DMS153 (cell line): ENCODE measurements at regions not wholly inside any gene's neighbourhood (a gene's known extent, or its start where the extent isn't known, plus 50 kb on each side); places are given as distances from the start of the nearest gene placed in this dataset.

ENCODE experiments used
- DNase-seq: peaks from one replicate; lab custom pipeline; 2025; lab: John Stamatoyannopoulos, UW

DNA sequence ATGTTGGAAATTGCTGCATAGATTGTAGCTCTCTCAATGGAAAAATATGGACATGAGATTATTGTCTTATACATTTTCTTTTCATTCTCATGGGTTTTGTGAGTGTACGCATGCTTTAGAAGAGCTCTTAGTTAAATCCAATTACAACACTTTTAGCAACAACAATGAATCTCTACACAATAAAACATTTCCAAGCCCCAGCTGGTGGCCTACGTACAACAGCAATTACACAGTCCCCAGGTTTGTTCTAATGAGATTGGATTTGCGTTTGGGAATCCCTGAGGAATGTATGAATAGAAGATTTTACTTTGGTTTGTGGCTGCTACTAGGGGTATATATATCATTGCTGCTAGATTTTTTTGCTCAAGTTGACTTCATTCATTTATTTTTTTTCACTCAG, 98.6 kb downstream of the FHDC1 start:
- no peak for DNase-seq

- no peak for DNase-seq
These were observed 100.9 kb downstream of the FHDC1 start for GRCh38 chr4:153036931-153037482.

- DNase-seq: peak; percentile 97
These were observed 102.6 kb downstream of the FHDC1 start for GRCh38 chr4:153038623-153039311.

- no peak for DNase-seq
These were observed 103.5 kb downstream of the FHDC1 start for GRCh38 chr4:153039542-153040185.

DNA sequence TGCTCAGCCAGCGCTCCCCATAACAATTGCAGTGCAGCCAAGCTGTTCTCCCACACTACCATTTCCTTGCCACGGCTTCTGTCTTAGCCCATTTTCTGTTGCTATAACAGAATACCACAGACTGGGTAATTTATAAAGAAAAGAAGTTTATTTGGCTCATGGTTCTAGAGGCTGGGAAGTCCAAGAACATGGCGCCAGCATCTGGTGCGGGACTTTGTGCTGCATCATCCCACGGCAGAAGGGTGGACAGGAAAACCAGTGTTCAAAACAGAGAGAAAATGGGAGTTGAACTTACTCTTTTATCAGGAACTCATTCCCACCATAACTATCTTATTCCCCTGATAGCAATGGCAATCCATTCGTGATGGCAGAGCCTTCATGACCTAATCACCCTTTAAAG, 104.6 kb downstream of the FHDC1 start:
- DNase-seq: no peak

GRCh38 chr4:153044036-153044435, 107.9 kb downstream of the FHDC1 start:
- DNase-seq: no peak

DNA sequence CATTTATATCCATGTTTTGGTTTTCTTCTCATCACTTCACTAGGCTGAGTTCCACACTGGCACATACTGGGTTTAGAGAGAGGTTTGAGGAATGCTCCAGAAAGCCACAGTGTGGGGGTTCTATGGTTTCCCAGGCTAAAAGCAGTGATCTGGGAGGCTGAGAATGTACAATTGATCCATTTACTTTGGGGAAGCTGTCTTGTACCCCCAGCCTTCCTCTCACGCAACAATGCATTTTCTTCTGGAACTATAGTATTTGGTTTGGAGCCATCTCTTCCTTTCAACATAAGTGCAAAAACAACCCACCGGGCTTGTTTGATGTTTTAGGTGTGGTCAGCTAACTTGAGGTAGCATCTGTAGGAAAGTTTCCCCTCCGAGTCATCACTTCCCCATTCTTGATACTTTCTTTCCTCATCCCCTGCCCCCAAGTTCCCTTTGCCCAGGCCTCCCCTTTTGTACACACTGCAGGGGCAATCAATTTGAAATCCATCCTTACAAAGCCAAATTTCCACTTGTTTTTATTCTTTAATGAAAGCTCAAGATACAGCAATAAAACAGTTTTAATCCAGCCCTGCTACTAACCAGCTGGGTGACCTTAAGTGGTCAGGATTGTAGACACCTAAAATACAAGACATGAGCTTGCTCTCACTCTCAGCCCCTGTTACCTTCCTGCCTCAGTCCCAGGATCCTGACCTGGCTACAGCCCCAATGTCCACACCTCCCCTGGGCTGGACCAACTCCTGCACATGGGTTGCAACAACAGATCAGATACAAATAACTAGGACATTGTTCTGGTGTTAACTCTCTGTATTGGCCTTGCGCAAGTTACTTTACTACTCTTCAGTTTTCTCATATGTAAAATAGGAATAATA, 109.2 kb downstream of the FHDC1 start:
- DNase-seq: no peak

DNA sequence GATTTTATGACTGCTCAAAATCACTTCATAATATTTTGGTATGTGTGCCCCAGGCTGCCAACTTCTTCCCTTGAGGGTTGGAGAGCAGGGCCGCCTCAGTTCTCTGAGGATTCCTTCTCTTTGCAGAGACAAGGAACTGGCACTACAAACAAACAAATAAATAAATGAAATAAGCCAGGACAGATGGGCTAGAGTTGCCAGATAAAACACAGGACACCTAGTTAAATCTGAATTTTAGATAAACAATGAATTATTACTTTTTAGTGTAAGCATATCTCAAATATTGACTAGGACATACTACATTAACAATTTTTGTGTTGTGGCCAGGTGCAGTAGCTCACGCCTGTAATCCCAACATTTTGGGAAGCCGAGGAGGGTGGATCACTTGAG, 122.5 kb downstream of the FHDC1 start:
- DNase-seq: no peak

DNA sequence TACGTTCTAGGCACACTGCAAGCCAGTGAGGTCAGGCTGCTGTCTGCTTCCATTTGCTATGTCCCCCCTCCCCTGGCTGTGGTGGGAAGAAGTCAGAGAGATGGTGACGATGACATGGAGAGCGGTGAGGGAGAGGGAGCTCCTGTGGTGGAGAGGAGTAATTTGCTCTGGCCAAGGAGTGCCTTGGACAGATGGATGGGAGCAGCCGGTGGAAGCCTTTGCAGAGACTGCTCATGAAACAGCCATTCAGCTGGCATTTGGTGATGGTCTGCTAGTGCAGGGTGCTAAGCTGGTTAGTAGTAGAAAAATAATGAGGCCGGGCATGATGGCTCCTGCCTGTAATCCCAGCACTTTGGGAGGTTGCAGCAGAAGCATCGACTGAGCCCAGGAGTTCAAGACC, 124.1 kb downstream of the FHDC1 start:
- DNase-seq: no peak

GRCh38 chr4:153061971-153062370, 125.8 kb downstream of the FHDC1 start:
- no peak for DNase-seq

GRCh38 chr4:153062652-153063168, 126.6 kb downstream of the FHDC1 start:
- DNase-seq: no peak

GRCh38 chr4:153063490-153063889, 127.4 kb downstream of the FHDC1 start:
- no peak for DNase-seq

DNA sequence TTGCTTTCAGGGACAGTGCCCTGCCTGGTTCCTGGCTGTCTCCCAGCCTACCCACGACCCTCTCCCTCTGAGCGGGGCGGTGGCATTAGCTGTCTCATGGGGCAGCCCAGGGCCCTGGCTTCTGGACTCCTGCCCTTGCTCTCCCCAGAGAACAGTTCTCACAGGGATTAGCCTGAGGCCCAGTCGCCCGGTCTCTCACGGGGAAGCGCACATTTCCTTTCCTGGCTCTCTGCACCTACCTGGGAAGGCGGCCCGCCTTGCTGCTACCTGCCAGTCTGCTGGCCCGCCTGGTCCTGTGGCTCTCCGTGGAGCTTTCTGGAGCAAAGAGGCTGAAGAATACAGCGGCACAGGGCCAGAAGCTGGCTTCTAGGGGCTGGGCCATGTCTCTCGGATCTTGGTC, 128.4 kb downstream of the FHDC1 start:
- no peak for DNase-seq

DNA sequence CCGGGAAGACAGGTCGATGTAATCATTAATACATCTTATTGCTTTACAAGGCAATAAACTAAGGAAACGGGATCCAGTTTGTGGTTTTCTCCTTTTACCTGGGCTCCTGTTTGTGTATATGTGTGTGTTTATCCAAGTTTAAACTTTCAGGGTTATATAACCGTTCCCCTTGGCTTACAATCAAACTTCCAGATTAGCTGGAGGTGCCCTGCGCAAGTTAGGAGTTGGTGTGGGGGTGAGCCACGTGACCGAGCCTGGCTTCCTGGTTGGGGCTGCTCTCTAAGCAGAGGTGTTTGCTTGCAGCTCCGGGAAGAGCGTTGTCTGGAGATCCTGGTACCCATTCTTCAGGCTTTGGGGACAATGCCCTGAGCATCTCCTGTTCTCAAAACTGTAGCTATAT, 129.2 kb downstream of the FHDC1 start:
- DNase-seq: no peak

DNA sequence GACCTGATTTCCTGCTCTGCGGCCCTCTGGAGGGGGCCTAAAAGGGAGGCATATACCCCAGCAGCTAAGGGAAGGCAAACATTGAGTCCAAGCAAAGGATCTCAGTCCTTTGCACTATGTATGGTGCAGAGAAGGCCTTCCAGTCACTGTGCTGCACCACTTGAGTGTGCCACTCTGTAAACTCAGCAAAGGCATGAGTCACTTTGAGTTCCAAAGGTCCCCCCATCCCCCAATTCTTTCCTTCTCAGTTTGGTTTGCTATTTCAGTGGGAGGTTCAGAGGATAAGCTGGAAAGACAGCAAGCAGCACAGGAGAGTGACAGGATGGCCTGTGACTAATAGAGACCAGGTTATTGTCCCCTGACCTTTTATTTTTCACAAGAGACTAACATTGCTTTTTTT, 131.3 kb downstream of the FHDC1 start:
- no peak for DNase-seq

DNA sequence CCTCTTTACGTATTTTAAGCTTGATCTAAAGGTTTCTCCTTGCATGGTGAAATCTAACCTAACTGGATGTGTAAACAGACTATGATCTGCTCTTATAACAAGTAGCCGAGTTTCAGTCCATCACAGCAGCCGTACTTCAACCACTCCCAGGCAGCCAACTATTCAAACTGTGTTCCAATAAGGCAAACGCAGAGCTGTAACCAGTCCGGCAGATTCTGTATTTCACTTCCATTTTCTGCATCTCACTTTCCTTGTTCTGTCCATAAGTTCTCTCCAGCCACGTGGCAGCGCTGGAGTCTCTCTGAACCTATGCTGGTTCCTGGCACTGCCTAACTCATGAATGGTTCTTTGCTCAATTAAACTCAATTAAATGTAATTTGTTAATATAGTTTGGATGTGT, 132.6 kb downstream of the FHDC1 start:
- DNase-seq: no peak

DNA sequence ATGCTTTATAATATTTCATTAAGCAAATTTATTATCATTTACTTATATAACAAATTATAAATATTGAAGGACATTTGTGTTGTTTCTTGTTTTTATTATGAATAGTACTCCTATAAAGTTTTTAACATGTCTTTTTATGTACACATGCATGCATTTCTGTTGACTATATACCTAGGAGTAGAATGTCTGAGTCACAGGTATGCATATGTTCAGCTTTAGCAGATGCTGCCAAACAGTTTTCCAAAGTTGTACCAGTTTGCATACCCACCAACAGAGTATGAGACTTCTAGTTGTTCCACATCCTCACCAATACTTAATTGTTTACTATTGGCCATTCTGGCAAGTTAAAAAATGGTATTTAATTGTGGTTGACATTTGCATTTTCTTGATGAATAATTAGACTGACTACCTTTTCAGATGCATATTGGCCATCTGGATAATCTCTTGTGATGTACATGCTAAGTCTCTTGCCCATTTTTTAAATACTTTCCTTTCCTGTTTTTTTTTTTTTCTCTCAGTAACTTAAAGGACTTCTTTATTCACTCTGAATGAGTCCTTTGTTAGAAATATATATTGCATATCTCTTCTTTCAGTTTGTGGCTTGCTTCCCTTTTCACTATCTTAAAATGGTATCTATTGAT, 132.2 kb upstream of the TRIM2 start:
- no peak for DNase-seq

DNA sequence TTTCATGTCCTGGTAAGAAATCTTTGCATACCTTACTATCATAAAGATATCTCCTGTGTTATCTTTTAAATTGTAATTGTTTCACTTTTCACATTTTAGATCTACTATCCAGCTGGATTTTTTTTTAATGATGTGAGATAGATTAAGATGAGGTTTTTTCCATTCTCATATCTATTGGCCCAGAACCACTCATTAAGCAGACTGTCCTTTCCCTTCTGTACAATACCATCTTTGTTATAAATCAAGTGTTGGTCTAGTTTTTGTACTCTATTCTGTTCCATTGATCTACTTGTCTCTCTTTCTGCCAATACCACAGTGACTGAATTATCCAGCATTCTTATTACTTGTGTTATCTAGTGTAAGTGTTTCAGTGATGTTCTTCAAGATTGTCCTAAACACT, 131.6 kb upstream of the TRIM2 start:
- no peak for DNase-seq

DNA sequence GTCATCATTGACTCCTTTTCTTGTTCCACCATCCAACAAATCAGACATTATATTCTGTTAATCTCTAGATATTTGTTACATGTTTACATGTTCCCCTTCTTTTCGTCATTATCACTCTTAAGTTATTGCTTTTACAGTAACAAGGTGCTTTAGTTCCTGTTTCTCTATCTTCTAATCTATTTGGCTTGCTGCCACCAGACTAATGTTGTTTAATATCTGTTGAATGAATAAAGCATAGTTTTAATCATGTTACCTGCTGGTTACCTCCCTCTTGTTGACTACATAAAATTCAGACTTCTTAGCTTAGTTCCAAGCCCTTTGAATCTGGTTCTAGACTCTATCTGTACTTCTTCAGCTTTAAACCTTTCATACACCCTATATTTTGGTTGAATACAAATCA, 129.8 kb upstream of the TRIM2 start:
- no peak for DNase-seq

- DNase-seq: no peak
These were observed 129.2 kb upstream of the TRIM2 start for GRCh38 chr4:153074936-153075630.

- no peak for DNase-seq
These were observed 128.3 kb upstream of the TRIM2 start for GRCh38 chr4:153075836-153076518.
